ENCODE measurements at regions not wholly inside any gene's neighbourhood (a gene's known extent, or its start where the extent isn't known, plus 50 kb on each side); places are given as distances from the start of the nearest gene placed in this dataset.
"Not testable (repeated sequence)": the region's sequence is repeated elsewhere in the genome, so short reads cannot be mapped to it uniquely, and the experiment has no call there.

DNA sequence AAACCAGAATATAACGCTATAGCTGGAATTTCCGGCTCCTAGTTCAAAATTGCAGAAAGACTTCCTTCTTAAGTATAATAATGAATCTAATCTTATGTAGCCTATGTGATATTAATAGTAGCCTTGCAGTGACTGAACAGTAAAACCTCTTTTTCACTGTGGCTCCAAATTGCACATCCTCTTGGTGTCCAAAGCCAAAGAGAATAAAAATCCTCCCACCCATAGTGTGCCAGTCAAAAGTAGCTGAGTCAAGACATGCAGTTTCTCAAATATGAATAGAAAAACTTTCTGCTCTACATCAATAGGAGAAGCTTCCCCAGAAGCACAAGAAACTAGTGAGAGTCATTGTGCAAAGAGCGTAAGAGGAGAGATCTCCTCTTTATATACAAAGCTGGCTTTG is 76.0 kb upstream of the PICALM start:
- Histone ChIP-seq H3K9ac (ENCODE audit: low read length) (no peak overlapping the region), H3K9me3 (ENCODE audit: insufficient read depth, low read depth, low read length) (no peaks in the 10 kb centered on the region), H3K36me3 (ENCODE audit: insufficient read depth, low read length) (no peaks in the 10 kb centered on the region), H3K4me2 (ENCODE audit: low read length) (no peak overlapping the region), H4K20me1 (ENCODE audit: insufficient read depth, low read length) (no peaks in the 10 kb centered on the region), H3K27ac (ENCODE audit: low read depth, low read length) (no peak overlapping the region), H3K27me3 (ENCODE audit: insufficient read depth, low read length) (no peaks in the 10 kb centered on the region), H3K4me3 (ENCODE audit: insufficient read depth, low read depth, low read length) (no peak overlapping the region), H3K79me2 (ENCODE audit: insufficient read depth, low read length) (no peaks in the 10 kb centered on the region), H3K4me1 (ENCODE audit: insufficient read depth, low read length) (no peaks in the 10 kb centered on the region), H2AFZ (ENCODE audit: low read depth, low read length) (no peak overlapping the region)
- peaks cover 3% of the 10 kb centered on the region for H3K9me3 Mint-ChIP-seq (ENCODE audit: unreplicated experiment)
- no peak for DNase-seq (ENCODE audit: low read depth)
- H3K4me1 Mint-ChIP-seq (ENCODE audit: low read depth, unreplicated experiment): peaks cover 11% of the 10 kb centered on the region
- no peak overlapping the region for H3K27ac Mint-ChIP-seq (ENCODE audit: unreplicated experiment)
- H3K4me3 Mint-ChIP-seq (ENCODE audit: unreplicated experiment): no peak overlapping the region
- no peaks in the 10 kb centered on the region for H3K36me3 Mint-ChIP-seq (ENCODE audit: low read depth, unreplicated experiment)
- FAIRE-seq: no peak
- H3K27me3 Mint-ChIP-seq (ENCODE audit: low read depth, unreplicated experiment): peaks cover 8% of the 10 kb centered on the region
- TF ChIP-seq EZH2 (IDR thresholded peaks at IDR 0.05; ENCODE audit: insufficient read depth, low read length): no peak
- TF ChIP-seq, protein P1, sequence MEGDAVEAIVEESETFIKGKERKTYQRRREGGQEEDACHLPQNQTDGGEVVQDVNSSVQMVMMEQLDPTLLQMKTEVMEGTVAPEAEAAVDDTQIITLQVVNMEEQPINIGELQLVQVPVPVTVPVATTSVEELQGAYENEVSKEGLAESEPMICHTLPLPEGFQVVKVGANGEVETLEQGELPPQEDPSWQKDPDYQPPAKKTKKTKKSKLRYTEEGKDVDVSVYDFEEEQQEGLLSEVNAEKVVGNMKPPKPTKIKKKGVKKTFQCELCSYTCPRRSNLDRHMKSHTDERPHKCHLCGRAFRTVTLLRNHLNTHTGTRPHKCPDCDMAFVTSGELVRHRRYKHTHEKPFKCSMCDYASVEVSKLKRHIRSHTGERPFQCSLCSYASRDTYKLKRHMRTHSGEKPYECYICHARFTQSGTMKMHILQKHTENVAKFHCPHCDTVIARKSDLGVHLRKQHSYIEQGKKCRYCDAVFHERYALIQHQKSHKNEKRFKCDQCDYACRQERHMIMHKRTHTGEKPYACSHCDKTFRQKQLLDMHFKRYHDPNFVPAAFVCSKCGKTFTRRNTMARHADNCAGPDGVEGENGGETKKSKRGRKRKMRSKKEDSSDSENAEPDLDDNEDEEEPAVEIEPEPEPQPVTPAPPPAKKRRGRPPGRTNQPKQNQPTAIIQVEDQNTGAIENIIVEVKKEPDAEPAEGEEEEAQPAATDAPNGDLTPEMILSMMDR (IDR thresholded peaks at IDR 0.05; ENCODE audit: insufficient read depth, low read depth, low read length): no peak

DNA sequence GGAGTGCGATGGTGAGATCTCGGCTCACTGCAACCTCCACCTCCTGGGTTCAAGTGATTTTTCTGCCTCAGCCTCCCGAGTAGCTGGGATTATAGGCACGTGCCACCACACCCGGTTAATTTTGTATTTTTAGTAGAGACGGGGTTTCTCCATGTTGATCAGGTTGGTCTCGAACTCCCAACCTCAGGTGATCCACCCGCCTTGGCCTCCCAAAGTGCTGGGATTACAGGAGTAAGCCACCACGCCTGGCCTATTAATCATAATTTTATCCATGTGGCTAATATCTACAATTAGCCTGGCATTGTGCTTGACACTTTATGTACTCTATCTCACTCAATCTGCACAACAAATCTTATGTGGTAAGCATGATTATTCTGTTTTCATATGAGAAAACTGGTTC is 75.2 kb upstream of the PICALM start:
- H3K27me3 ChIP-seq (ENCODE audit: insufficient read depth, low read length); H3K9me3 Mint-ChIP-seq (ENCODE audit: unreplicated experiment); H3K4me3 ChIP-seq (ENCODE audit: insufficient read depth, low read depth, low read length); H3K27ac ChIP-seq (ENCODE audit: low read depth, low read length); DNase-seq (ENCODE audit: low read depth); H4K20me1 ChIP-seq (ENCODE audit: insufficient read depth, low read length); H3K36me3 Mint-ChIP-seq (ENCODE audit: low read depth, unreplicated experiment); H3K9ac ChIP-seq (ENCODE audit: low read length); H2AFZ ChIP-seq (ENCODE audit: low read depth, low read length); FAIRE-seq; H3K27ac Mint-ChIP-seq (ENCODE audit: unreplicated experiment); H3K4me2 ChIP-seq (ENCODE audit: low read length); H3K36me3 ChIP-seq (ENCODE audit: insufficient read depth, low read length); H3K27me3 Mint-ChIP-seq (ENCODE audit: low read depth, unreplicated experiment); H3K4me3 Mint-ChIP-seq (ENCODE audit: unreplicated experiment); H3K4me1 ChIP-seq (ENCODE audit: insufficient read depth, low read length); H3K79me2 ChIP-seq (ENCODE audit: insufficient read depth, low read length); H3K9me3 ChIP-seq (ENCODE audit: insufficient read depth, low read depth, low read length): not testable (repeated sequence)
- H3K4me1 Mint-ChIP-seq (ENCODE audit: low read depth, unreplicated experiment): peaks cover 11% of the 10 kb centered on the region

DNA sequence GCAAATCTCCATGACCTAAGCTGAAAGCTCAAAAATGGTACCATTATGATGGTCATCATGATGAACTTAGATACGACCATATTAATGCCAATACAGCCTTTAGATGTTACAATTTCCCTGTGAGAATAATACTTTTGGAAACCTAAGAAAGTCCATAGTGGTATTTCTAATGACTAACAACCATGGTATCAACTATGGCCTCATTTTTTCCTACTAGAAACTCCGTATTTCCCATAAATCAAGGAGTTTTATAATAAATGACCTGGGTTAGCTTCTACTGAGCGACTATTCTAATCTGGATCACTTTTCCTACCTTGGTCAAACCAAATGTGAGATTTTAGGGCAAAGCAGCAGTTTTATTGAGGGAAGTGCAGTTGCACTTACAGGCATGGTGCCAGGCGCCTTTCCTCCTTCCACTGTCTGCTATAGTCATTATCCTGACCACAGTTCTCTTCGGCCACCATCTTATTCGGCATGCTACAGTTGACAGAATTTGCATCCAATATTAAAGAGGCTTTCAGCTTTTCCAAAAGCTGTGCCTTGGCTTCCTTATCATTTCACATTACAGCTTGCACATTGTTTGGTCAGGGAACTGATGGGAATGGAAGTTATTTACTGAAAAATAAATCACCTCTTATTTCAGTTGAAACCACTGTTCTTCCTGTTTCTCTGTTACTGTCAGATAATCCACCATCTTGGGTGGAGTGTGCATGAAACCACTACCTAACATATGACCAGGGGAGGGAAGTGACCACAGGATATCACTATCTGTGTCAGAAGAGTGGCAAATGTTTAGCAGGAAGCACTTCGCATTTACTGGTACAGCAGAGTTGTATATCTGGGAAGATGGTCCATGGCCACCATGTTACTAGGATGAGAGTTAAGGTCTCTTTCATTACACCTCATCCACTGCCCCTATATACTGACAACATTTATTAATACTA is 74.5 kb upstream of the PICALM start:
- Histone ChIP-seq H3K4me3 (ENCODE audit: insufficient read depth, low read depth, low read length) (no peak overlapping the region), H4K20me1 (ENCODE audit: insufficient read depth, low read length) (no peaks in the 10 kb centered on the region), H3K27ac (ENCODE audit: low read depth, low read length) (no peak overlapping the region), H3K4me2 (ENCODE audit: low read length) (no peak overlapping the region), H3K36me3 (ENCODE audit: insufficient read depth, low read length) (no peaks in the 10 kb centered on the region), H2AFZ (ENCODE audit: low read depth, low read length) (no peak overlapping the region), H3K27me3 (ENCODE audit: insufficient read depth, low read length) (no peaks in the 10 kb centered on the region), H3K9me3 (ENCODE audit: insufficient read depth, low read depth, low read length) (no peaks in the 10 kb centered on the region), H3K4me1 (ENCODE audit: insufficient read depth, low read length) (no peaks in the 10 kb centered on the region), H3K9ac (ENCODE audit: low read length) (no peak overlapping the region), H3K79me2 (ENCODE audit: insufficient read depth, low read length) (no peaks in the 10 kb centered on the region)
- no peak overlapping the region for H3K4me3 Mint-ChIP-seq (ENCODE audit: unreplicated experiment)
- H3K36me3 Mint-ChIP-seq (ENCODE audit: low read depth, unreplicated experiment): no peaks in the 10 kb centered on the region
- no peak overlapping the region for H3K27ac Mint-ChIP-seq (ENCODE audit: unreplicated experiment)
- H3K4me1 Mint-ChIP-seq (ENCODE audit: low read depth, unreplicated experiment): peaks cover 15% of the 10 kb centered on the region
- no peak for TF ChIP-seq EZH2 (IDR thresholded peaks at IDR 0.05; ENCODE audit: insufficient read depth, low read length)
- TF ChIP-seq, protein P1 (IDR thresholded peaks at IDR 0.05; ENCODE audit: insufficient read depth, low read depth, low read length): no peak
- FAIRE-seq (no peak), DNase-seq (ENCODE audit: low read depth) (no peak)
- H3K27me3 Mint-ChIP-seq (ENCODE audit: low read depth, unreplicated experiment): peaks cover 8% of the 10 kb centered on the region
- peaks cover 3% of the 10 kb centered on the region for H3K9me3 Mint-ChIP-seq (ENCODE audit: unreplicated experiment)
